Body of pancreas (tissue), 4 donors: ENCODE measurements at regions not wholly inside any gene's neighbourhood (a gene's known extent, or its start where the extent isn't known, plus 50 kb on each side); places are given as distances from the start of the nearest gene placed in this dataset.

Experiments
- ATAC-seq: fragments of 150-250 bp; one replicate; pipeline ENCODE4 v1.9.1; 2016
- DNase-seq, 4 donors: peaks; one replicate each; pipeline ENCODE4 v3.0.0-alpha.2; 2019
- H3K27ac ChIP-seq, 4 donors: fragments of 200-600 bp; sonication (generic); 1 replicate in 3 of 4; 2 replicates in 1 of 4; pipeline versions ENCODE4 v1.5.1 to v1.6.1; 2016 to 2019; ENCODE audit warnings: mild to moderate bottlenecking in 1 of 4, mixed read lengths in 1 of 4, moderate library complexity in 1 of 4
- H3K27me3 ChIP-seq, 2 donors: fragments of 200-600 bp; sonication (generic); one replicate each; pipeline ENCODE4 v1.6.0; 2016; ENCODE audit warnings: mild to moderate bottlenecking in 1 of 2
- H3K36me3 ChIP-seq, 2 donors: fragments of 200-600 bp; sonication (generic); replicated peaks in 1 of 2; 2 replicates each; pipeline ENCODE4 v1.5.1; 2016; ENCODE audit warnings: low read depth in 2 of 2; ENCODE audit not compliant: insufficient read depth in 1 of 2
- H3K4me1 ChIP-seq: fragments of 200-600 bp; sonication (generic); one replicate; pipeline ENCODE4 v1.6.0; 2016
- H3K4me3 ChIP-seq, 2 donors: fragments of 200-600 bp; sonication (generic); 1 replicate in 1 of 2; 2 replicates in 1 of 2; pipeline ENCODE4 v1.5.1; 2016 to 2019
- H3K9me3 ChIP-seq, 3 donors: fragments of 200-600 bp; sonication (generic); 1 replicate in 2 of 3; 2 replicates in 1 of 3; pipeline ENCODE4 v1.5.1; 2016
- POLR2A ChIP-seq, 3 donors: fragments of 450-650 bp; IDR thresholded peaks; one replicate each; pipeline ENCODE4 v1.6.1; 2016; ENCODE audit warnings: antibody characterized with exemption in 3 of 3, mild to moderate bottlenecking in 2 of 3
- WGBS, 2 donors: methylation state at CpG; one replicate each; pipeline ENCODE4 v1.1.5; 2017; 5-methylcytosine and 5-hydroxymethylcytosine counted together
- intact Hi-C: fragments of 100-400 bp; cut with DNase I; formaldehyde crosslinking; loops from one replicate; pipeline ENCODE4 v1.15.1; 2023
- TF ChIP-seq, protein P1 (sequence below), 7 experiments: fragments of 450-650 bp in 4 of 7; fragments of 200-600 bp in 3 of 7; sonication (generic) in 3 of 7; IDR thresholded peaks; one replicate each; pipeline ENCODE4 v1.5.1; 2016 to 2019; ENCODE audit warnings: antibody characterized with exemption in 7 of 7

DNA sequence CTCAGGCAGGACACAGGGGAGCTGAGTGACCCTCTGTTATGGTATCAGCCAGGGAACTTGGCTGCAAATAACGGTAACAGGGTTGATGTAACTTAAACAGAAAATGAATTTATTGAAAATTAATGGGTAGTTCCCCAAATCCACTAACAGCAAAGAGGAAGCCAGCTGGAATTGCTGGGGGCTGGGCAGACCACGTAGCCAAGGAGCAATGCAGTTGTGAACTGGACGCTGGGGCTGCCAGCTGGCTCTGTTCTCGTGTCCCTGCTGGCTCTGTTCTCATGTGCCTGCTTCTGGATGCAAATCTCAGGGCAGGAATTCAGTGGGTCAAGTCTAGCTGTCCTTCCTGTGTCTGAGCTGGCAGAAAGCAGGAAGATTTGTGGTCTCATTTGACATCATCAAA is 1383.3 kb upstream of the TMEM132C start:
- Histone ChIP-seq H3K27ac (no peak overlapping the region), H3K4me3 (no peak overlapping the region), H3K4me1 (peaks cover 12% of the 10 kb centered on the region), H3K27me3 (no peaks in the 10 kb centered on the region), H3K9me3 (no peaks in the 10 kb centered on the region), H3K36me3 (no peaks in the 10 kb centered on the region)
- no peak for TF ChIP-seq POLR2A (IDR thresholded peaks at IDR 0.05)
- TF ChIP-seq, protein P1, sequence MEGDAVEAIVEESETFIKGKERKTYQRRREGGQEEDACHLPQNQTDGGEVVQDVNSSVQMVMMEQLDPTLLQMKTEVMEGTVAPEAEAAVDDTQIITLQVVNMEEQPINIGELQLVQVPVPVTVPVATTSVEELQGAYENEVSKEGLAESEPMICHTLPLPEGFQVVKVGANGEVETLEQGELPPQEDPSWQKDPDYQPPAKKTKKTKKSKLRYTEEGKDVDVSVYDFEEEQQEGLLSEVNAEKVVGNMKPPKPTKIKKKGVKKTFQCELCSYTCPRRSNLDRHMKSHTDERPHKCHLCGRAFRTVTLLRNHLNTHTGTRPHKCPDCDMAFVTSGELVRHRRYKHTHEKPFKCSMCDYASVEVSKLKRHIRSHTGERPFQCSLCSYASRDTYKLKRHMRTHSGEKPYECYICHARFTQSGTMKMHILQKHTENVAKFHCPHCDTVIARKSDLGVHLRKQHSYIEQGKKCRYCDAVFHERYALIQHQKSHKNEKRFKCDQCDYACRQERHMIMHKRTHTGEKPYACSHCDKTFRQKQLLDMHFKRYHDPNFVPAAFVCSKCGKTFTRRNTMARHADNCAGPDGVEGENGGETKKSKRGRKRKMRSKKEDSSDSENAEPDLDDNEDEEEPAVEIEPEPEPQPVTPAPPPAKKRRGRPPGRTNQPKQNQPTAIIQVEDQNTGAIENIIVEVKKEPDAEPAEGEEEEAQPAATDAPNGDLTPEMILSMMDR (IDR thresholded peaks at IDR 0.05) = no peak
- WGBS, 2 donors = 0 to 5% methylated on average over 4 of the region's 4 CpGs
- ATAC-seq (peak; percentile 60), DNase-seq (peak; percentile 59 to 85 (median 74))
- intact Hi-C loops = no loop called here

DNA sequence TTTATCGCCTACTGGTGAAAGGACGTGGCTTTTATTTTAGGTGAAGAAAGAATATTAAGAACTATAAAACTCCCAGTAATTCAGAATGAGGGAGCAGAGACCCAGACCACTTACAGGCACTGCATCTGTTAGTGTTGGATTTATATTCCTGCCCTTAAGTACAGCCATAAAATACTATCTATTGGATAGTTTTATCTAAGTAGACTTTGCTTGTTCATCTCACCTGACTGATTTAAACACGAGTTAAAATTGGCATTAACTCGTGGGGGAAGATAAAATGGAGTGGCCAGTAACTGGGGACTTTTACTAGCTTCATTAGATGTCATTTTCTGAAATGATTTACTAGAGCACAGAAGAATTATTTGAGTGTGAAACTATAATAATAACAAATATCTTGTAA is 1377.5 kb upstream of the TMEM132C start:
- peaks cover 0 to 3% (median 0%) of the 10 kb centered on the region in 3 donors for H3K9me3 ChIP-seq
- H3K27me3 ChIP-seq = no peaks in the 10 kb centered on the region
- no peak for TF ChIP-seq POLR2A (IDR thresholded peaks at IDR 0.05)
- TF ChIP-seq, protein P1 (IDR thresholded peaks at IDR 0.05) = no peak
- WGBS, 2 donors = 47 to 53% methylated on average over 4 of the region's 4 CpGs
- no peak overlapping the region for H3K4me3 ChIP-seq
- H3K27ac ChIP-seq = no peak overlapping the region
- no peaks in the 10 kb centered on the region for H3K4me1 ChIP-seq
- ATAC-seq = no peak
- H3K36me3 ChIP-seq = no peaks in the 10 kb centered on the region
- DNase-seq = no peak
- intact Hi-C loops = no loop called here

DNA sequence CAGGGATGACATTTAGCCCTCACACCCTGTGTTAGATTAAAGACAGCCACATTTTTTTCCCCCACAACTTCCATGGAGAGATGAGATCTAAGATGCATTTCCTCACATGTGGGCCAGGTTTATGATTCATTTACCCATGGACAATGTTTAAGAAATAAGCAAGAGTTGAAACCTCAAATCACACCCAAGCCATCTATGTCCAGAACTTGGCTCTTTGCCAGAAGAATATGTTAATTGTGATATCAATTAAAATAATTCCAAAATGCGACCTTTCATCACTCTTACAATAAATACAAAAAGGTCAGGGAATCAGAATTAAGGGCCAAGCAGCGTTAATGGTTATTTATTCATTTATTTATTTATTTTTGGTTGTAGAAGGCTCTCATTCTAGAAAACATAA is 1376.9 kb upstream of the TMEM132C start:
- peaks cover 0 to 3% (median 0%) of the 10 kb centered on the region in 3 donors for H3K9me3 ChIP-seq
- no peak overlapping the region for H3K27ac ChIP-seq
- DNase-seq (no peak), ATAC-seq (no peak)
- no peaks in the 10 kb centered on the region for H3K36me3 ChIP-seq
- no peak overlapping the region for H3K4me3 ChIP-seq
- intact Hi-C loops = no loop called here
- 64 to 66% methylated on average over 2 of the region's 2 CpGs for WGBS, 2 donors
- no peaks in the 10 kb centered on the region for H3K4me1 ChIP-seq
- no peaks in the 10 kb centered on the region for H3K27me3 ChIP-seq
- TF ChIP-seq, protein P1 (IDR thresholded peaks at IDR 0.05) = no peak
- TF ChIP-seq POLR2A (IDR thresholded peaks at IDR 0.05) = no peak

DNA sequence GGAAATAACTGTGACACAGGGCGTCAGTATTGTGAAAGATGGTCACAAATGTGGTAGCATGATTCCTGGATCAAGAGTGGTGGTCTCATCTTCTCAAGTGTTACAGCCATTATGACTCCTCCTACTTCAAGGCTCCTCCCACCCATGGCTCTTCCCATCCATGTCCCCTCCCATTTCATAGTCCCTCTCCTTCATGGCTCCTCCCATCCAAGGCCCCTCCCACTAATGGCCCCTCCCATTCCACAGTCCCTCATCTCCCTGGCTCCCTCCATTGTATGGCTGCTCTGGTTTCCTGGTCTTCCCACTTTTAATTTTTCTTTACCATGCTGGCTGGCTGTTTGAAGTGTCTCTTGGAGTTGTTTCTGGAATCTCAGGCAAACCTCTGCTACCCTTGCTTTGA is 1375.2 kb upstream of the TMEM132C start:
- Histone ChIP-seq H3K27me3 (no peaks in the 10 kb centered on the region), H3K4me1 (no peaks in the 10 kb centered on the region), H3K27ac (no peak overlapping the region), H3K4me3 (no peak overlapping the region), H3K9me3 (peaks cover 0 to 3% (median 0%) of the 10 kb centered on the region in 3 donors), H3K36me3 (no peaks in the 10 kb centered on the region)
- DNase-seq = no peak
- ATAC-seq = no peak
- WGBS, 2 donors = 83% methylated on average over 1 of the region's 1 CpG
- intact Hi-C loops = no loop called here
- TF ChIP-seq POLR2A (IDR thresholded peaks at IDR 0.05) = no peak
- TF ChIP-seq, protein P1 (IDR thresholded peaks at IDR 0.05) = no peak
